ENCODE measurements at regions not wholly inside any gene's neighbourhood (a gene's known extent, or its start where the extent isn't known, plus 50 kb on each side); places are given as distances from the start of the nearest gene placed in this dataset.
"Not testable (repeated sequence)": the region's sequence is repeated elsewhere in the genome, so short reads cannot be mapped to it uniquely, and the experiment has no call there.

DNA sequence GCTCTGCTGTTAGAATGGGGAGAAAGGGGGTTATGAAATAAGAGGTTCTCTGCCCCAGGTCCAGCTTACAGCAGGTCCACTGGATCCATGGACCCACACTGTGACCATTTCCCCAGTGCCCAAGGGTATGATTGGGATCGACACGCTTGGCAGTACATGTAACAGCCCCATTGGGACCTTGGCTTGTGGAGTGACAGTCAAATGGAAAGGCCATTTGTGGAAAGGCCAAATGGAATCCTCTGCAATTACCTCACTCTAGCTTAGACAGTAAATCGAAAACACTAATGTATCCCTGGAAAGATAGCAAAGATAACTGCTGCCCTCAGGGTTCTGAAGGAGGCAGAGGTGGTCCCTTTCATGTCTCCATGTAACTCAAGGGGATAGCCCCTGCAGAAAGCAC is 109.1 kb downstream of the MINAR1 start:
- ChIA-PET POLR2A (no interaction called here), CTCF (interaction anchor here (1.1 kb wide), 1 partner anchor 11 kb away, joined by 3 read pairs; no protein-coding TSS in a partner anchor)
- Mint-ChIP-seq H3K9me3 (ENCODE audit: low read depth) (no peaks in the 10 kb centered on the region), H3K36me3 (ENCODE audit: low read depth) (no peaks in the 10 kb centered on the region), H3K4me3 (no peak overlapping the region), H3K27ac (no peak overlapping the region), H3K4me1 (no peaks in the 10 kb centered on the region), H3K27me3 (peaks cover 6% of the 10 kb centered on the region)
- ATAC-seq (no peak), DNase-seq (no peak)
- intact Hi-C loops (cut with DNase I, micrococcal nuclease) = no loop called here

DNA sequence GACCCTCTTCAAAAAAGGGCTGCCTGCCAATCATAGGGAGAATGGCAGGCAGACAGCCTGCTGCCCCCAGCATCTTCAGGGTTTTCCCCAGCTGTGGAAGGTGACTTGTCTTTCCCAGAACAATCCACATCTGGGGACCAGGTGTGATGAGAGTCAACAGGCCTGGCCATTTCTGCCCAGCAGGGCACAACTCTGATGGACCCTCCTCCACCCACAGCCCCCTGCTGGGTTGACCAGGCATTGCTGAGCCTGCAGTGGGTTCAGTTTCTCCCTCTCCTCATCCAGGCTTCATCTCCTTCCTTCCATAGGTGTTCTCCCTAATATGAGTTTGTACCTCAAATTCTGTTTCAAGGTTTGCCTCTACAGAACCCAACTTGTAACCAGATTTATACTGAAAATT is 111.0 kb downstream of the MINAR1 start:
- POLR2A ChIA-PET = no interaction called here
- no peak overlapping the region for H3K27ac Mint-ChIP-seq

DNA sequence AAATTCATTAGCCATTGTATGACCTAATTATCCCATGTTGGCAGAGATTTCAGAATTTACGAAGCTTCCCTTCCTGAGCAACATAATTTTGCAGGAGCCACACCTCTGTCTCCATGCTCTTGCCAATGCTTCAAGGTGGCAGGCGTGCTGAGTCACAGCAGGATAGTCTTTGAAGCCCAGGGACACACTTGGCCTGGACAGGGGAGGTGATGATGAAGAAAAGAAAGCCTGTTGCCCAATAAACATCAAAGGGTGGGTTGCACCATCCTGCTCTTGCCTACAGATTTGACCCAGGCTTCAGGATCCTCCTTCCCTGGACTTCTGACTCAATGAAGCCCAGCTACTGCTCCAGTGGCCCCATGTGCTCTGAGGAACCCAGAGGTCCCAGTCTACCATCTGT is 117.1 kb downstream of the MINAR1 start:
- DNase-seq (no peak), ATAC-seq (no peak)
- Mint-ChIP-seq H3K9me3 (ENCODE audit: low read depth) (no peaks in the 10 kb centered on the region), H3K4me3 (no peak overlapping the region), H3K4me1 (no peaks in the 10 kb centered on the region), H3K27me3 (peaks cover 10% of the 10 kb centered on the region), H3K27ac (no peak overlapping the region), H3K36me3 (ENCODE audit: low read depth) (no peaks in the 10 kb centered on the region)
- intact Hi-C loops (cut with DNase I, micrococcal nuclease) = no loop called here
- CTCF ChIA-PET = interaction anchor here (1.2 kb wide), 1 partner anchor 168 kb away, joined by 3 read pairs; no protein-coding TSS in a partner anchor
- POLR2A ChIA-PET = no interaction called here

More for the DNA sequence above, 111.0 kb downstream of the MINAR1 start:
- intact Hi-C loops (cut with DNase I, micrococcal nuclease) = no loop called here
- ATAC-seq (no peak), DNase-seq (no peak)
- Mint-ChIP-seq H3K4me1 (no peaks in the 10 kb centered on the region), H3K9me3 (ENCODE audit: low read depth) (no peaks in the 10 kb centered on the region), H3K27me3 (peaks cover 3% of the 10 kb centered on the region), H3K36me3 (ENCODE audit: low read depth) (no peaks in the 10 kb centered on the region), H3K4me3 (no peak overlapping the region)
- CTCF ChIA-PET = no interaction called here

DNA sequence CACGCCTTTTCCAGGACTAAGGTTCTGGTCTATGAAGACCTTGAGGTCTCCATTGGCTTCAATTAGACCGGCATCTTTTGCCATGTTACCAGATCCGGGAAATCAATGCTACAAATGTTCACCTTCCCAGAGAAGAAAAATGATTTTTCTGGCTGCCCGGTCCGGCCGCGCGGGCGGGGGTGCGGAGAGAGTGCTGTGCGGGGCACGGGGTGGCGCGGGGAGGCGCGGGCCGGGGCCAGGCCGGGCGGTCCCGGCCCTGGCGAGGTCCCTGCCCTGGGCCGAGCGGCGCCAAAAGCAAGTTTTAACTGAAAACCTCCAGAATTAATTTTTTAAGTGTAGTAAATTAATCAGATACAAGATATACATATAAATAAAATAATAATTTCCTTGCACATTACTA is 128.2 kb downstream of the MINAR1 start:
- no peaks in the 10 kb centered on the region for H3K9me3 Mint-ChIP-seq (ENCODE audit: low read depth)
- H3K4me3 Mint-ChIP-seq = no peak overlapping the region
- ChIA-PET POLR2A (no interaction called here), CTCF (no interaction called here)
- no peaks in the 10 kb centered on the region for H3K4me1 Mint-ChIP-seq
- H3K36me3 Mint-ChIP-seq (ENCODE audit: low read depth) = no peaks in the 10 kb centered on the region
- intact Hi-C loops (cut with DNase I, micrococcal nuclease) = no loop called here
- DNase-seq = no peak
- peaks cover 16% of the 10 kb centered on the region for H3K27me3 Mint-ChIP-seq
- no peak overlapping the region for H3K27ac Mint-ChIP-seq
- no peak for ATAC-seq

DNA sequence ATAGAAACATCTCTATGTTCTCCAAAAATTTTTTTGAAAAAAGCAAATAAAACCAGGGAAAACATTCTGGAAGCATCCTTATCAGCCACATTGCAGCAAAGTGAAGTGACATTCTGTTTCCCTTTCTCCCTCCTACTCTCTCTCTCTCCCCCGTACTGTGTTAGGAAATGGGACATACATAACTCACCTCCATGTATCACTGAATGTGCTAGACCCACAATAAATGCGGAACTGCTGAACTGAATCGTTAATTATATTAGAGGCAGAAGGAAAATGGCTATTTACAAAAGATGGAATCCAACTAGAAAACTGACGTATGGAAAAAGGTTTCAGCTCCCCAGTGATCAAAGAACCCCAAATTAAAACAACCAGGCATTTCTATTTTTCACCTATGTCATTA is 129.8 kb downstream of the MINAR1 start:
- peaks cover 16% of the 10 kb centered on the region for H3K27me3 Mint-ChIP-seq
- H3K4me1 Mint-ChIP-seq = no peaks in the 10 kb centered on the region
- no peak overlapping the region for H3K27ac Mint-ChIP-seq
- ATAC-seq = no peak
- ChIA-PET CTCF (no interaction called here), POLR2A (no interaction called here)
- DNase-seq = no peak
- intact Hi-C loops (cut with DNase I, micrococcal nuclease) = no loop called here
- H3K9me3 Mint-ChIP-seq (ENCODE audit: low read depth) = no peaks in the 10 kb centered on the region
- H3K4me3 Mint-ChIP-seq = no peak overlapping the region
- no peaks in the 10 kb centered on the region for H3K36me3 Mint-ChIP-seq (ENCODE audit: low read depth)

DNA sequence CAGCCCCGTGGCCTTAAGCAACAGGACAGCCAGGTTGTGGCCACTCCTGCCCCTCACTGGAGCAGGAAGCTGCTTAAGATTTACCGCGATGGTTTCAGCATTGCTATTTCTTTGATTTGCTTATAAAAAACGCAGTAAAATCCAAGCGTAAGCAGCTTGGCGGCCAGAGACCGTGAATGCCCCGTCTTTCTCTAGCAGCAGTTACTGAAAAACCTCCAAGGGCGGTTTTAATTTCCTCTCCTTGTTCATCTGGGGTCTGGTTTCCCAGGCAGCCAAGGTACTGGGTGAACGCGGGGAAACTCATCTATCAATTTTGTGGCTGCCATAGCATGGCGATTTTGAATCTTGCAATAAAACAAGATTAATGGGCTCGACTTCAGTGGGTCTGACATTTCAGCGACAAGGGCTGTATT is 130.3 kb downstream of the MINAR1 start:
- ChIA-PET CTCF (no interaction called here), POLR2A (no interaction called here)
- no peak for ATAC-seq
- intact Hi-C loops (cut with DNase I, micrococcal nuclease) = no loop called here
- Mint-ChIP-seq H3K36me3 (ENCODE audit: low read depth) (no peaks in the 10 kb centered on the region), H3K27ac (no peak overlapping the region), H3K4me1 (no peaks in the 10 kb centered on the region), H3K4me3 (no peak overlapping the region), H3K27me3 (peaks cover 18% of the 10 kb centered on the region), H3K9me3 (ENCODE audit: low read depth) (no peaks in the 10 kb centered on the region)
- no peak for DNase-seq

DNA sequence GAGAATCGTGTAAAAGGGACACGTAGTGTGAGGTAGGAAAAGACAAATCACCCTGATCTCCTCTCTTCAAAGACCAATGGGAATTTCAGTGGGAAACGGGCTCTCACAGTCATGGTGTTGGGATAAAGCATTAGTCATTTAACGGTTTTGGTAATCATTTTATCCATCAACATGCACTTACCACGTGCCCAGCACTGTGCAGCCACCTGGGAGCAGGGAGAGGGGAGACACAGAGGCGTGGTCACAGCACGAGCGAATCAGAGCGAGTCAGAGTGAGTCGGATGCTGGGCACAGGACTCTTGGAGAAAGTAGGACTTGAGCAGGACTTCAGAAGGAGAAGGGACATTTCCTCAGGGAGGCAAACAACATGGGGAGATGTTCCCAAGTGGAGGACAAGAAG is 130.8 kb downstream of the MINAR1 start:
- Mint-ChIP-seq H3K36me3 (ENCODE audit: low read depth) (no peaks in the 10 kb centered on the region), H3K4me1 (no peaks in the 10 kb centered on the region), H3K9me3 (ENCODE audit: low read depth) (no peaks in the 10 kb centered on the region), H3K4me3 (no peak overlapping the region), H3K27ac (no peak overlapping the region), H3K27me3 (peaks cover 18% of the 10 kb centered on the region)
- intact Hi-C loops (cut with DNase I, micrococcal nuclease) = no loop called here
- no peak for ATAC-seq
- DNase-seq = no peak
- POLR2A ChIA-PET = no interaction called here
- CTCF ChIA-PET = no interaction called here

DNA sequence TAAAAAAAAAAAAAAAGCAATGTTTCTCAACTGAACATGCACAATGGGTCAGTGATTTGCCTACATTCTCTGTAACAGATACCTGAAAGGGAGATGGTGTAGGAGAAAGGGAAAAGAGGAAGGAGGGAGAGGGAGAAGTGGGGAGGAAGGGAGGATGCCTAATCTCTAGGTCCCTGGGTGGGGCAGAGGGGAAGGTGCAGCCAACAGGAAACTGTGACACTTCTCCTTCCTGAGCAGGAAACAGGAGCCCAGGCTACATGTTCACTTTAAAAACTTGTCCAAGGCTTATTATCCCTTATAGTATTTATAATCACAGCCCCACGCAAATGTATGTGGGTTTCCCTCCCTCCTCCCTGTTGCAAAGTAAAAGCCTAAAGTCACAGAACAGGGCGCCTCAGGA is 137.9 kb downstream of the MINAR1 start:
- no peaks in the 10 kb centered on the region for H3K9me3 Mint-ChIP-seq (ENCODE audit: low read depth)
- no peaks in the 10 kb centered on the region for H3K36me3 Mint-ChIP-seq (ENCODE audit: low read depth)
- no peak for ATAC-seq
- no peak overlapping the region for H3K27ac Mint-ChIP-seq
- CTCF ChIA-PET = no interaction called here
- POLR2A ChIA-PET = no interaction called here
- no peak overlapping the region for H3K4me3 Mint-ChIP-seq
- no peaks in the 10 kb centered on the region for H3K4me1 Mint-ChIP-seq
- intact Hi-C loops (cut with DNase I, micrococcal nuclease) = no loop called here
- no peak for DNase-seq
- peaks cover 2% of the 10 kb centered on the region for H3K27me3 Mint-ChIP-seq

DNA sequence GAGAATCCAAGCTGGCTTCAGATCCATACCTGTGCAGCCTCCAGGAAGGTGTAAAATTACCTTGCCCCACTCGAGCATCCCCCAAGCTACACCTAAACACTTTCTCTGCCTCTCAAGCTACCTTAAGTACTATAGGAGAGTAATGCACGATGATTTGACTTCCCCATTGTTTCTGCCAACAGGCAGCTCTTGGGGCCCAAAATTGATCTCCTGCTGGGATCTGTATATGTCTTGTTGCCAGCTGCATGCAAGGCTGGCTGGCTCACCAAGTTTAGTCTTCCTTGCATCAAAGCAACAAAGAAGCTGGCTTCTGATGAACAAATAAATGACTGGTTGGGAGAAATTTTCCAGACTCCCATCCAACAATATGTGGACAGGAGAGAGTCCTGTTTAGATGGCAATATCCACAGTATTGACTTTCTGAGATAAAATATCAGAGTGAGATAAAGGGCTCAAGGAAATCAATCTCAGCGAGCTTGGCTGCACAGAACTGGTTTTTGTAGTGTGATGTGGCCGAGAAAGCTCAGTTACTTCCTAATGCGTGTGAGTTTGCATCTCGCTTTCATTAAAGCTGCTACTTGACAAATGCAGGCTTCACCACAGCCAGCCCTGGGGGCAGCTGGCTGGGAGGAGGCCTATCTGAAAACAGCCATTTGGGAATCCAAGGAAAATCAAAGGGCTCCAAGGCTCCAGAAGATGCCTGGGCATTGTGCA is 140.7 kb downstream of the MINAR1 start:
- no peaks in the 10 kb centered on the region for H3K9me3 Mint-ChIP-seq (ENCODE audit: low read depth)
- peaks cover 2% of the 10 kb centered on the region for H3K27me3 Mint-ChIP-seq
- no peak for ATAC-seq
- ChIA-PET POLR2A (no interaction called here), CTCF (interaction anchor here (0.8 kb wide), 1 partner anchor 13 kb away, joined by 4 read pairs; no protein-coding TSS in a partner anchor)
- intact Hi-C loops (cut with DNase I, micrococcal nuclease) = no loop called here
- no peaks in the 10 kb centered on the region for H3K4me1 Mint-ChIP-seq
- DNase-seq = no peak
- H3K27ac Mint-ChIP-seq = no peak overlapping the region
- H3K36me3 Mint-ChIP-seq (ENCODE audit: low read depth) = no peaks in the 10 kb centered on the region
- no peak overlapping the region for H3K4me3 Mint-ChIP-seq

DNA sequence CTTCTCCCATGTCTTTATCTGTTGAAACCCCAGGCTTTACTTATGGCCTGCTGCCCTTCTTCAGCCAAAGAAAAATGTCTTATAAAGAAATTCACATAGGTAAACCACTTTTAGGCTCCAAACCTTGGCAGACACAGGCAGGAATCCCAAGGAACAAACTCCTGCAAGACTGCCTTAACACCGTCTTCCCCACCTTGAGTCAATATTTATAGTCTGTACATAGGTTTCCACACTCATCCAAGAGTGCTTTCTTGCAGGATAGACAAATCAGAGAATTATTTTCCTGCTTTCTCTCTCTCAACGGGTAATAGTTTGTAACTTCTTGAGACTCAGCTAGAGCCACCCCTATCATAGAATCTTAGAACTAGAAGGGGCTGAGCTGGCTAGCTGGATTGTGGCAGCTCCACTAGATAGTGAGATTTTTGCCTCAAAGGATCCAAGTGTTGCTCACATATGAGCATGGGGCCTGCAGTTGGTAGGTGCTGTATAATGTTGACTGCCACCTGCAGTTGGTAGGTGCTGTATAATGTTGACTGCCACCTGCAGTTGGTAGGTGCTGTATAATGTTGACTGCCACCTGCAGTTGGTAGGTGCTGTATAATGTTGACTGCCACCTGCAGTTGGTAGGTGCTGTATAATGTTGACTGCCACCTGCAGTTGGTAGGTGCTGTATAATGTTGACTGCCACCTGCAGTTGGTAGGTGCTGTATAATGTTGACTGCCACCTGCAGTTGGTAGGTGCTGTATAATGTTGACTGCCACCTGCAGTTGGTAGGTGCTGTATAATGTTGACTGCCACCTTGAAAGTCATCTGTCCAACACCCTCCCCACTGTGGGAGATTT is 142.5 kb downstream of the MINAR1 start:
- intact Hi-C loops (cut with DNase I, micrococcal nuclease); H3K27me3 Mint-ChIP-seq; ATAC-seq; H3K27ac Mint-ChIP-seq; DNase-seq; POLR2A ChIA-PET; H3K4me3 Mint-ChIP-seq; H3K36me3 Mint-ChIP-seq (ENCODE audit: low read depth); CTCF ChIA-PET; H3K9me3 Mint-ChIP-seq (ENCODE audit: low read depth); H3K4me1 Mint-ChIP-seq: not testable (repeated sequence)

DNA sequence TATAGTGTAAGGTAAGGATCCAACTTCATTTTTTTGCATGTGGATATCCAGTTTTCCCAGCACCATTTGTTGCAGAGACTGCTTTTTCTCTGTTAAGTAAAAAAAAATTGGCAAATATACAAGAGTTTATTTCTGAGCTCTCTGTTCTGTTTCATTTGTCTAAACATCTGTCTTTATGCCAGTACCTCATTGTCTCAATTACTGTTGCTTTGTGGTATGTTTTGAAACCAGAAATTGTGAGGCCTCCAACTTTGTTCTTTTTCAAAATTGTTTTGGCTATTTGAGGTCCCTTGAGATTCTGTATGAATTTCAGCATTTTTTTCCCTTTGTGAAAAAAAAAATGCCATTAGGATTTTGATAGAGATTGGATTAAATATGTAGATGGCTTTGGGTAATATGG is 150.5 kb downstream of the MINAR1 start:
- H3K36me3 Mint-ChIP-seq (ENCODE audit: low read depth) = no peaks in the 10 kb centered on the region
- H3K9me3 Mint-ChIP-seq (ENCODE audit: low read depth) = no peaks in the 10 kb centered on the region
- no peak overlapping the region for H3K27ac Mint-ChIP-seq
- CTCF ChIA-PET = no interaction called here
- no peak for DNase-seq
- H3K27me3 Mint-ChIP-seq = peaks cover 19% of the 10 kb centered on the region
- no peak for ATAC-seq
- no peak overlapping the region for H3K4me3 Mint-ChIP-seq
- intact Hi-C loops (cut with DNase I, micrococcal nuclease) = no loop called here
- POLR2A ChIA-PET = no interaction called here
- H3K4me1 Mint-ChIP-seq = no peaks in the 10 kb centered on the region

DNA sequence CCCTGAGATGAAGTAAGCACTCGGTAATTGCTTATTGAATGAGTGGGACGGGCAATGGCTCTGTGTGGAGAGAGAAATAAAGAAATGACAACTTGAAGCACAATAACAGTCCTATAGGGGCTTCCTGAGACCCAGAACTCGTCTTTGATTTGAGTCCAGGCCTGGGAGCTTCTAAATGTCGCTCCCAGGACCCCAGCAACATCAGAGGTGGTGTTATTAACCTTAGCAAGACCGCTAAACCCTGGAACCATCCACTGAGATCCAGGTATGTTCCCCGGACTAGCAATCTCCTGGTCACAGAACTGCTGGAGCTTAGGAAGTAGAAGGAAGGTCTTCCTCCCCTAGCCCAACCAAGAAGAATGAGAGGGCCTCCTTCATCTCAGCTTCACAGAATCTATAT is 160.0 kb downstream of the MINAR1 start:
- H3K27ac Mint-ChIP-seq = no peak overlapping the region
- peaks cover 20% of the 10 kb centered on the region for H3K27me3 Mint-ChIP-seq
- no peaks in the 10 kb centered on the region for H3K4me1 Mint-ChIP-seq
- H3K9me3 Mint-ChIP-seq (ENCODE audit: low read depth) = no peaks in the 10 kb centered on the region
- intact Hi-C loops (cut with DNase I, micrococcal nuclease) = no loop called here
- POLR2A ChIA-PET = no interaction called here
- ATAC-seq = no peak
- CTCF ChIA-PET = interaction anchor here (0.5 to 9.1 kb wide), 5 partner anchors 44 to 252 kb away, joined by 3 to 144 read pairs (median 4); no protein-coding TSS in a partner anchor
- H3K4me3 Mint-ChIP-seq = no peak overlapping the region
- DNase-seq = no peak
- no peaks in the 10 kb centered on the region for H3K36me3 Mint-ChIP-seq (ENCODE audit: low read depth)

Data from activated CD4-positive, alpha-beta T cell treated with anti-CD3 and anti-CD28 coated beads for 36 hours (primary cell).